Fibroblast of villous mesenchyme (primary cell): ENCODE measurements at regions not wholly inside any gene's neighbourhood (a gene's known extent, or its start where the extent isn't known, plus 50 kb on each side); places are given as distances from the start of the nearest gene placed in this dataset.

ENCODE experiments used
- DNase-seq: peaks from one replicate; pipeline ENCODE4 v3.0.0-alpha.2; 2010; ENCODE audit warnings: low read depth
- H3K4me3 ChIP-seq: 2 replicates; pipeline ENCODE4 v1.5.1; 2011; ENCODE audit warnings: low read depth, mild to moderate bottlenecking, low read length
- CTCF ChIP-seq: IDR thresholded peaks from 2 replicates; pipeline ENCODE4 v1.5.1; 2012; ENCODE audit warnings: low read depth, mild to moderate bottlenecking, low read length; ENCODE audit not compliant: insufficient read depth

- no peak for TF ChIP-seq CTCF
- DNase-seq, result no peak
- H3K4me3 ChIP-seq, result no peak overlapping the region
Observed at GRCh38 chr12:114875313-114875712, 191.3 kb upstream of the TBX3 start.

- DNase-seq, result no peak
- TF ChIP-seq CTCF, result no peak
- no peak overlapping the region for H3K4me3 ChIP-seq
Observed at GRCh38 chr12:114873656-114874055, 189.7 kb upstream of the TBX3 start.

- peak; percentile 90 for DNase-seq
- TF ChIP-seq CTCF, result no peak
- H3K4me3 ChIP-seq, result no peak overlapping the region
Observed at GRCh38 chr12:114868995-114869834, 185.2 kb upstream of the TBX3 start.

- no peak overlapping the region for H3K4me3 ChIP-seq
- DNase-seq, result no peak
- no peak for TF ChIP-seq CTCF
Observed at GRCh38 chr12:114866331-114866730, 182.4 kb upstream of the TBX3 start.

GRCh38 chr12:114864837-114865551 is 181.0 kb upstream of the TBX3 start:
- no peak for DNase-seq
- TF ChIP-seq CTCF, result no peak
- H3K4me3 ChIP-seq, result no peak overlapping the region

- no peak for DNase-seq
- no peak overlapping the region for H3K4me3 ChIP-seq
- TF ChIP-seq CTCF, result no peak
Observed at GRCh38 chr12:114863911-114864310, 179.9 kb upstream of the TBX3 start.
